MM.1S (cell line): ENCODE measurements at regions not wholly inside any gene's neighbourhood (a gene's known extent, or its start where the extent isn't known, plus 50 kb on each side); places are given as distances from the start of the nearest gene placed in this dataset.

Experiments used
- DNase-seq: peaks from one replicate; pipeline ENCODE4 v3.0.0-alpha.2; 2015
- H2AFZ ChIP-seq: fragments of 300-600 bp; sonication (generic); 2 replicates; pipeline ENCODE4 v1.6.0; 2016; ENCODE audit warnings: antibody characterized with exemption, low read length
- H3F3A ChIP-seq: fragments of 300-600 bp; sonication (generic); 2 replicates; pipeline ENCODE4 v1.6.1; 2016; ENCODE audit warnings: mild to moderate bottlenecking, antibody characterized with exemption, low read length, moderate library complexity, mixed read lengths; ENCODE audit not compliant: insufficient read depth
- H3K27ac ChIP-seq: fragments of 300-600 bp; sonication (generic); 2 replicates; pipeline ENCODE4 v1.5.1; 2016; ENCODE audit warnings: mild to moderate bottlenecking, low read length
- H3K27me3 ChIP-seq: fragments of 300-600 bp; sonication (generic); replicated peaks from 2 replicates; pipeline ENCODE4 v1.6.0; 2016; ENCODE audit warnings: low read length; ENCODE audit not compliant: insufficient read depth
- H3K36me3 ChIP-seq: fragments of 300-600 bp; sonication (generic); replicated peaks from 2 replicates; pipeline ENCODE4 v1.6.1; 2016; ENCODE audit warnings: mild to moderate bottlenecking, low read length, mixed read lengths; ENCODE audit not compliant: insufficient read depth
- H3K4me1 ChIP-seq: fragments of 300-600 bp; sonication (generic); 2 replicates; pipeline ENCODE4 v1.6.1; 2016; ENCODE audit warnings: low read length, mixed read lengths
- H3K4me2 ChIP-seq: fragments of 300-600 bp; sonication (generic); 2 replicates; pipeline ENCODE4 v1.6.0; 2016; ENCODE audit warnings: low read depth, low read length
- H3K4me3 ChIP-seq: fragments of 300-600 bp; sonication (generic); 2 replicates; pipeline ENCODE4 v1.5.1; 2016; ENCODE audit warnings: low read length, mixed read lengths
- H3K79me2 ChIP-seq: fragments of 300-600 bp; sonication (generic); 2 replicates; pipeline ENCODE4 v1.6.1; 2016; ENCODE audit warnings: mixed run types, low read length, mixed read lengths
- H3K9ac ChIP-seq: fragments of 300-600 bp; sonication (generic); 2 replicates; pipeline ENCODE4 v1.6.1; 2016; ENCODE audit warnings: low read length, mixed read lengths
- H3K9me2 ChIP-seq: fragments of 300-600 bp; sonication (generic); replicated peaks from 2 replicates; pipeline ENCODE4 v1.6.1; 2016; ENCODE audit warnings: mild to moderate bottlenecking, low read length, mixed read lengths; ENCODE audit not compliant: insufficient read depth
- H3K9me3 ChIP-seq: fragments of 300-600 bp; sonication (generic); replicated peaks from 2 replicates; pipeline ENCODE4 v1.6.1; 2016; ENCODE audit warnings: mild to moderate bottlenecking, low read length, mixed read lengths; ENCODE audit not compliant: insufficient read depth
- H4K20me1 ChIP-seq: fragments of 300-600 bp; sonication (generic); 2 replicates; pipeline ENCODE4 v1.6.1; 2016; ENCODE audit warnings: mild to moderate bottlenecking, low read length, moderate library complexity, mixed read lengths; ENCODE audit not compliant: insufficient read depth
- CTCF ChIP-seq: fragments of 300-600 bp; sonication (generic); IDR thresholded peaks from 2 replicates; pipeline ENCODE4 v1.5.1; 2016; ENCODE audit warnings: antibody characterized with exemption, low read length, mixed read lengths
- EZH2 ChIP-seq: fragments of 300-600 bp; sonication (generic); optimal IDR thresholded peaks from 2 replicates; pipeline ENCODE3; 2017; ENCODE audit warnings: low read depth, mild to moderate bottlenecking, antibody characterized with exemption, low read length, mixed read lengths
- EZH2phosphoT487 ChIP-seq: fragments of 300-600 bp; sonication (generic); IDR thresholded peaks from 2 replicates; pipeline ENCODE4 v1.6.1; 2018; ENCODE audit warnings: antibody characterized with exemption, low read length

- Histone ChIP-seq H3K4me3 (no peak overlapping the region), H3K27ac (no peak overlapping the region), H3K27me3 (no peaks in the 10 kb centered on the region), H3K9me3 (no peaks in the 10 kb centered on the region), H3K9ac (no peak overlapping the region), H3K4me1 (no peaks in the 10 kb centered on the region), H3K4me2 (no peak overlapping the region), H3K79me2 (no peaks in the 10 kb centered on the region), H3F3A (no peaks in the 10 kb centered on the region), H4K20me1 (no peaks in the 10 kb centered on the region), H2AFZ (no peak overlapping the region), H3K36me3 (no peaks in the 10 kb centered on the region), H3K9me2 (no peaks in the 10 kb centered on the region)
- DNase-seq = no peak
- TF ChIP-seq CTCF (no peak), EZH2phosphoT487 (no peak), EZH2 (no peak)
Observed at GRCh38 chr1:58917436-58917835, 133.6 kb upstream of the JUN start.

- Histone ChIP-seq H3K9me3 (no peaks in the 10 kb centered on the region), H3K79me2 (no peaks in the 10 kb centered on the region), H3K27me3 (no peaks in the 10 kb centered on the region), H3K9ac (no peak overlapping the region), H3K9me2 (no peaks in the 10 kb centered on the region), H3F3A (no peaks in the 10 kb centered on the region), H3K4me1 (peaks cover 8% of the 10 kb centered on the region; the same call in 1 of the 2 replicates), H3K4me2 (no peak overlapping the region), H4K20me1 (no peaks in the 10 kb centered on the region), H3K4me3 (no peak overlapping the region), H3K36me3 (no peaks in the 10 kb centered on the region), H2AFZ (no peak overlapping the region), H3K27ac (no peak overlapping the region)
- no peak for DNase-seq
- TF ChIP-seq CTCF = no peak
- no peak for TF ChIP-seq EZH2phosphoT487
- no peak for TF ChIP-seq EZH2
Observed at GRCh38 chr1:58919226-58919958, 135.5 kb upstream of the JUN start.

- Histone ChIP-seq H3K9ac (no peak overlapping the region), H2AFZ (no peak overlapping the region), H3K4me1 (peaks cover 8% of the 10 kb centered on the region; the same call in 1 of the 2 replicates), H3K27ac (no peak overlapping the region), H3K4me3 (no peak overlapping the region), H3K79me2 (no peaks in the 10 kb centered on the region), H3K36me3 (no peaks in the 10 kb centered on the region), H4K20me1 (no peaks in the 10 kb centered on the region), H3K27me3 (no peaks in the 10 kb centered on the region), H3K9me3 (no peaks in the 10 kb centered on the region), H3F3A (no peaks in the 10 kb centered on the region), H3K9me2 (no peaks in the 10 kb centered on the region), H3K4me2 (no peak overlapping the region)
- TF ChIP-seq EZH2 (no peak), EZH2phosphoT487 (no peak), CTCF (no peak)
- no peak for DNase-seq
Observed at GRCh38 chr1:58919959-58920321, 136.1 kb upstream of the JUN start.
